Uterus (tissue), 3 donors: ENCODE measurements at regions not wholly inside any gene's neighbourhood (a gene's known extent, or its start where the extent isn't known, plus 50 kb on each side); places are given as distances from the start of the nearest gene placed in this dataset.

Experiments used
- DNase-seq, 2 donors: peaks; one replicate each; pipeline ENCODE4 v3.0.0-alpha.2; 2019 to 2020
- H3K27ac ChIP-seq, 2 donors: fragments of 200-600 bp; sonication (generic); 1 replicate in 1 of 2; 2 replicates in 1 of 2; pipeline ENCODE4 v1.5.1; 2016 to 2018
- H3K27me3 ChIP-seq, 2 donors: fragments of 200-600 bp; sonication (generic); one replicate each; pipeline ENCODE4 v1.5.1; 2018 to 2019; ENCODE audit warnings: control low read depth in 1 of 2
- H3K36me3 ChIP-seq, 2 donors: fragments of 200-600 bp; sonication (generic); one replicate each; pipeline ENCODE4 v1.5.1; 2019; ENCODE audit warnings: control low read depth in 1 of 2
- H3K4me1 ChIP-seq, 2 donors: fragments of 200-600 bp; sonication (generic); one replicate each; pipeline ENCODE4 v1.5.1; 2018 to 2019; ENCODE audit warnings: control low read depth in 1 of 2
- H3K4me3 ChIP-seq, 2 donors: fragments of 200-600 bp; sonication (generic); 1 replicate in 1 of 2; 2 replicates in 1 of 2; pipeline ENCODE4 v1.5.1; 2018 to 2019; ENCODE audit warnings: mild to moderate bottlenecking in 1 of 2
- H3K9me3 ChIP-seq, 2 donors: fragments of 200-600 bp; sonication (generic); one replicate each; pipeline ENCODE4 v1.5.1; 2019; ENCODE audit warnings: control low read depth in 1 of 2
- POLR2A ChIP-seq, 2 donors: fragments of 450-650 bp; IDR thresholded peaks; one replicate each; pipeline ENCODE4 v1.6.1; 2016; ENCODE audit warnings: antibody characterized with exemption in 2 of 2, mild to moderate bottlenecking in 1 of 2, moderate library complexity in 1 of 2
- intact Hi-C: fragments of 100-400 bp; cut with DNase I; formaldehyde crosslinking; loops from one replicate; pipeline ENCODE4 v1.15.1; 2023; ENCODE audit warnings: low total_unique reads
- TF ChIP-seq, protein P1 (sequence below), 4 experiments: fragments of 200-600 bp in 2 of 4; fragments of 450-650 bp in 2 of 4; sonication (generic) in 2 of 4; IDR thresholded peaks; one replicate each; pipeline ENCODE4 v1.5.1; 2016 to 2019; ENCODE audit warnings: antibody characterized with exemption in 4 of 4, mild to moderate bottlenecking in 2 of 4, moderate library complexity in 1 of 4
- donor health status: DM: yes; HTN: yes; CAD: no.

DNA sequence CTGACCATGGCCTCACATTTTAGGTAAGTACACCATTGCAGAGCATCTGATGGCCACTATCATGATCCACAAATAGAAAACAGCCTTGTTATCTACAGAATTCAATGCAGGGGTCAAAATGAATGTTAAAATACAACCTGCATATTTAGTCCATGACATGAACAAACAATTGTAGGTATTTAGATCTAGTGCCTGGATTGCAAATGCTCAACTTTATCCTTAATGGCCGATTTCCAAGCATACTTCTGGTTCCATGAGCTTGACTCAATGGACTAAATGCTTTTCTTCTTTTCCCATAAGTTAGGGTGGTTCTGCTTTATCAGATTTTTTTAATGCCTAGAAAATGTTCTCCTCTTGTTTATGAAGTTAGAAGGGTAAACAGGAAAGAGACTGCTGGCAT is 139.2 kb upstream of the TTC29 start:
- no peaks in the 10 kb centered on the region for H3K36me3 ChIP-seq
- intact Hi-C loops: no loop called here
- no peak overlapping the region for H3K4me3 ChIP-seq
- TF ChIP-seq POLR2A (IDR thresholded peaks at IDR 0.05): no peak
- TF ChIP-seq, protein P1, sequence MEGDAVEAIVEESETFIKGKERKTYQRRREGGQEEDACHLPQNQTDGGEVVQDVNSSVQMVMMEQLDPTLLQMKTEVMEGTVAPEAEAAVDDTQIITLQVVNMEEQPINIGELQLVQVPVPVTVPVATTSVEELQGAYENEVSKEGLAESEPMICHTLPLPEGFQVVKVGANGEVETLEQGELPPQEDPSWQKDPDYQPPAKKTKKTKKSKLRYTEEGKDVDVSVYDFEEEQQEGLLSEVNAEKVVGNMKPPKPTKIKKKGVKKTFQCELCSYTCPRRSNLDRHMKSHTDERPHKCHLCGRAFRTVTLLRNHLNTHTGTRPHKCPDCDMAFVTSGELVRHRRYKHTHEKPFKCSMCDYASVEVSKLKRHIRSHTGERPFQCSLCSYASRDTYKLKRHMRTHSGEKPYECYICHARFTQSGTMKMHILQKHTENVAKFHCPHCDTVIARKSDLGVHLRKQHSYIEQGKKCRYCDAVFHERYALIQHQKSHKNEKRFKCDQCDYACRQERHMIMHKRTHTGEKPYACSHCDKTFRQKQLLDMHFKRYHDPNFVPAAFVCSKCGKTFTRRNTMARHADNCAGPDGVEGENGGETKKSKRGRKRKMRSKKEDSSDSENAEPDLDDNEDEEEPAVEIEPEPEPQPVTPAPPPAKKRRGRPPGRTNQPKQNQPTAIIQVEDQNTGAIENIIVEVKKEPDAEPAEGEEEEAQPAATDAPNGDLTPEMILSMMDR (IDR thresholded peaks at IDR 0.05): no peak
- no peaks in the 10 kb centered on the region for H3K9me3 ChIP-seq
- H3K27ac ChIP-seq: no peak overlapping the region
- no peaks in the 10 kb centered on the region for H3K4me1 ChIP-seq
- H3K27me3 ChIP-seq: no peaks in the 10 kb centered on the region
- no peak for DNase-seq

DNA sequence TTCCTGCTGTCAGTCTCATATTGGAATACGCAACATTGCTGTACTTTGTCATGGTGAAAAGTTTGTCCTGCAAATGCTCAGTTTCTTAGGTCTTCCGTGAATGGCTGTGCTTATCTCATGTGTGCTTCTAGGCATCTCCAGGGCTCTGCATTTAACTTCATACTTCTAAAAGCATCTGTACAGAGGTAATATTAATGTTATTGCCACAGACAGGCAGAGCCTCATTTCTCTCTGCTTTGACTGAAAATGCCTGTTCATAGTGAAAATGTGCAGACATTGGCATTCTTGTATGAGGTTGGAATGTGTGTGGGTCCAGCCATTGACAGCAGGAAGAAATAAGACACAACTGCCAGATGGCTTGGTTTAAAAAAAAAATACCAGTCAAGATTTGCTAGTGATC is 140.1 kb upstream of the TTC29 start:
- intact Hi-C loops: no loop called here
- no peak overlapping the region for H3K4me3 ChIP-seq

DNA sequence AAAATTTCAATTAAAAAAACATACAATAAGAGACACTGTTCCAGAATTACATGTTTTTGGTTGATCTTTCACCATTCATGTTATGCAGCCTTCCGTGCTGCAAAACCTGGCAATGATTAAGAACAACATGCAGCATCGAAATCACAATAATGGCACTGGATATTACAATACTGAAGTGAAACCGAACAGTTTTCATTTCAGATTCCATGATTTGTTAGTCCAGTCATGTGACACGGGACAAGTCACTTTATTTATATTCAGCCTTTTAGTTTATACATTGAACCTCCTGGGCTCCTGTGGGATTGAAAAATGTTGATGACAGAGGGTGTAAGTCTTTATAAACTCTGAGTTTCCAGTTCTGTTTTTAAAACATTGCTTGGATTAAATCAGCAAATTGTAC is 142.5 kb upstream of the TTC29 start:
- TF ChIP-seq POLR2A (IDR thresholded peaks at IDR 0.05): no peak
- TF ChIP-seq, protein P1 (IDR thresholded peaks at IDR 0.05): no peak
- no peaks in the 10 kb centered on the region for H3K36me3 ChIP-seq
- no peak for DNase-seq

More for the DNA sequence above, 140.1 kb upstream of the TTC29 start:
- TF ChIP-seq, protein P1 (IDR thresholded peaks at IDR 0.05): no peak
- TF ChIP-seq POLR2A (IDR thresholded peaks at IDR 0.05): no peak
- no peaks in the 10 kb centered on the region for H3K4me1 ChIP-seq
- H3K9me3 ChIP-seq: no peaks in the 10 kb centered on the region
- no peak overlapping the region for H3K27ac ChIP-seq
- DNase-seq: no peak
- H3K27me3 ChIP-seq: no peaks in the 10 kb centered on the region
- H3K36me3 ChIP-seq: no peaks in the 10 kb centered on the region

DNA sequence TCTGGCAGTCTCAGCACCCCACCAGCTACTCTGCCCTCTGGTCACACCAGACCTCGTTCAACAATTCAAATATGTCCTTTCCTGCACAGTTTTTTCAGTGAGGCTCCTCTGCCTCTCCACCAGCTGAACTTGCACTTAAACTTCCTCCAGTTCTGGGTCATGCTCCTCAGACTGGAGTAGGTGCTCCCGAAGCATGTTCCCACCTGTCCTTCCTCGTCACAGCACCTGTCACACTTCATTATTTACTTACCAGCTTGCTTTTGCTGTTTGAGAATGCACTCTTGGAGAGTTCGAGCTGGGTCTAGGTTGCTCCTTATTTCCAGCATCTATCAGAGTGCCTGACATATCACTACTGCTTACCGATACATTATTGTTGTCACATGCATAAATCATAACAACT is 144.8 kb upstream of the TTC29 start:
- no peak for DNase-seq
- Histone ChIP-seq H3K4me1 (no peaks in the 10 kb centered on the region), H3K36me3 (no peaks in the 10 kb centered on the region), H3K27me3 (no peaks in the 10 kb centered on the region), H3K9me3 (no peaks in the 10 kb centered on the region), H3K4me3 (no peak overlapping the region), H3K27ac (no peak overlapping the region)
- intact Hi-C loops: loop anchor here (10.0 kb wide), 1 partner anchor 66 kb away; no protein-coding TSS in a partner anchor
- TF ChIP-seq POLR2A (IDR thresholded peaks at IDR 0.05): no peak
- TF ChIP-seq, protein P1 (IDR thresholded peaks at IDR 0.05): no peak

More for the DNA sequence above, 142.5 kb upstream of the TTC29 start:
- intact Hi-C loops: no loop called here
- H3K27ac ChIP-seq: no peak overlapping the region
- H3K4me3 ChIP-seq: no peak overlapping the region
- H3K27me3 ChIP-seq: no peaks in the 10 kb centered on the region
- H3K9me3 ChIP-seq: no peaks in the 10 kb centered on the region
- no peaks in the 10 kb centered on the region for H3K4me1 ChIP-seq

DNA sequence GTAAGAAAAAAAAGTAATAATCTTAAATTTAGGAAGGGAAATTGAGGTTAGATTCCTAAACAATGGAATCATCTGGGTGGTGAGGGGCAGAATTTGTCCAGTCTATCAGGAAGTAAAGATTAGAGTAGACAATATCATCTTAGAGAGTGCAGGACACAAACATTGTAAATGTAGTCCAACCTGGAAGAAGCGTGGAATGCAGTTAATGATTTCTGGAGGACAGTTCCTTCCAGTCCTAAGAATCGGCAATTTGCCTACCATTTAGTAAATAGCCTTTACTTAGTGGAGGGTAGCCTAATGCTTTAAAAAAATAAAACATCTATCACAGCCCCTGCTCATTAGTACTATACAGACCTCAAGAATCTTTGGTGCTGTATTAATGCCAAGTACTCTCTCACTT is 147.5 kb upstream of the TTC29 start:
- intact Hi-C loops: loop anchor here (10.0 kb wide), 1 partner anchor 68 kb away; no protein-coding TSS in a partner anchor
- no peak for DNase-seq
- Histone ChIP-seq H3K4me1 (no peaks in the 10 kb centered on the region), H3K27ac (no peak overlapping the region), H3K4me3 (no peak overlapping the region), H3K9me3 (no peaks in the 10 kb centered on the region), H3K27me3 (no peaks in the 10 kb centered on the region), H3K36me3 (no peaks in the 10 kb centered on the region)
- TF ChIP-seq POLR2A (IDR thresholded peaks at IDR 0.05): no peak
- TF ChIP-seq, protein P1 (IDR thresholded peaks at IDR 0.05): no peak
